GM12865 (cell line): ENCODE measurements at regions not wholly inside any gene's neighbourhood (a gene's known extent, or its start where the extent isn't known, plus 50 kb on each side); places are given as distances from the start of the nearest gene placed in this dataset.

Experiments used
- DNase-seq: peaks from one replicate; pipeline ENCODE4 v3.0.0; 2010; ENCODE audit warnings: low read depth
- H3K4me3 ChIP-seq: 2 replicates; pipeline ENCODE4 v1.5.1; 2011; ENCODE audit warnings: mild to moderate bottlenecking, low read depth, low read length, control low read depth
- CTCF ChIP-seq: IDR thresholded peaks from 2 replicates; pipeline ENCODE4 v1.5.1; 2011; ENCODE audit warnings: low read length, control low read depth, low read depth, inconsistent platforms; ENCODE audit not compliant: insufficient read depth; ENCODE audit errors: missing control alignments

- no peak overlapping the region for H3K4me3 ChIP-seq
- TF ChIP-seq CTCF, result no peak
- DNase-seq, result no peak
Observed at GRCh38 chr5:59959330-59959729, 65.8 kb upstream of the PDE4D start.

GRCh38 chr5:59956130-59956783, 62.7 kb upstream of the PDE4D start:
- no peak overlapping the region for H3K4me3 ChIP-seq
- TF ChIP-seq CTCF, result no peak
- DNase-seq, result no peak

- DNase-seq, result no peak
- TF ChIP-seq CTCF, result no peak
- no peak overlapping the region for H3K4me3 ChIP-seq
Observed at GRCh38 chr5:59955241-59955640, 61.7 kb upstream of the PDE4D start.

GRCh38 chr5:59943452-59944113, 50.1 kb upstream of the PDE4D start:
- DNase-seq, result no peak
- TF ChIP-seq CTCF, result no peak
- H3K4me3 ChIP-seq, result no peak overlapping the region
